H1 (cell line): ENCODE measurements at regions not wholly inside any gene's neighbourhood (a gene's known extent, or its start where the extent isn't known, plus 50 kb on each side); places are given as distances from the start of the nearest gene placed in this dataset.

Source experiments
- CHD2 ChIP-seq: IDR thresholded peaks from 2 replicates; pipeline ENCODE4 v1.6.1; 2012; ENCODE audit warnings: low read length, improper control_type of control experiment
- RXRA ChIP-seq: IDR thresholded peaks from 2 replicates; pipeline ENCODE4 v1.6.1; 2011; ENCODE audit warnings: low read depth, mild to moderate bottlenecking, low read length, moderate library complexity; ENCODE audit not compliant: insufficient read depth
- TF ChIP-seq, protein P1 (sequence below), 3 experiments: IDR thresholded peaks; 1 replicate in 2 of 3; 2 replicates in 1 of 3; pipeline versions ENCODE4 v1.5.1 to v1.6.1; 2011; ENCODE audit warnings: low read length in 3 of 3, mild to moderate bottlenecking in 3 of 3, inconsistent platforms in 2 of 3, low read depth in 1 of 3, moderate library complexity in 1 of 3; ENCODE audit not compliant: insufficient read depth in 1 of 3; ENCODE audit errors: control extremely low read depth in 1 of 3

DNA sequence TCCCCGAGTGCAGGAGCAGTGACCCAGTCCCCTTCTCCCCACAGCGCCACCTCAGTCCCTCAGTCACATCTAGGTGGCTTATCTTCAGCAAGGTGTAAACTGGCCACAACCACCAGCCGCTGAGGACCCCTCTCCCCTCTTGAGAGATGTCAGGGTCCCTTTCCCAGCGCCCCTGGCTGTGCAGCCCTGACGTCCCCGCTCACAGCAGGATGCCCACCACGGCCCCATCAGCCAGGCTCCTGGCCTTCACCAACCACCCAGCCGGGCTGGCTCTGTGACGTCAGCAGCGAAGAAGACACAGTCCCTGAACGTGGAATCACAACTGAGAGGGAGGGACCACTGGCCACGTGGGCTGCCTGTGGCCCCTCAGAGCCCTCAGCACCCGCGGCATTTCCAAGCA, 249.4 kb downstream of the NPHP4 start:
- TF ChIP-seq CHD2: no peak
- TF ChIP-seq, protein P1, sequence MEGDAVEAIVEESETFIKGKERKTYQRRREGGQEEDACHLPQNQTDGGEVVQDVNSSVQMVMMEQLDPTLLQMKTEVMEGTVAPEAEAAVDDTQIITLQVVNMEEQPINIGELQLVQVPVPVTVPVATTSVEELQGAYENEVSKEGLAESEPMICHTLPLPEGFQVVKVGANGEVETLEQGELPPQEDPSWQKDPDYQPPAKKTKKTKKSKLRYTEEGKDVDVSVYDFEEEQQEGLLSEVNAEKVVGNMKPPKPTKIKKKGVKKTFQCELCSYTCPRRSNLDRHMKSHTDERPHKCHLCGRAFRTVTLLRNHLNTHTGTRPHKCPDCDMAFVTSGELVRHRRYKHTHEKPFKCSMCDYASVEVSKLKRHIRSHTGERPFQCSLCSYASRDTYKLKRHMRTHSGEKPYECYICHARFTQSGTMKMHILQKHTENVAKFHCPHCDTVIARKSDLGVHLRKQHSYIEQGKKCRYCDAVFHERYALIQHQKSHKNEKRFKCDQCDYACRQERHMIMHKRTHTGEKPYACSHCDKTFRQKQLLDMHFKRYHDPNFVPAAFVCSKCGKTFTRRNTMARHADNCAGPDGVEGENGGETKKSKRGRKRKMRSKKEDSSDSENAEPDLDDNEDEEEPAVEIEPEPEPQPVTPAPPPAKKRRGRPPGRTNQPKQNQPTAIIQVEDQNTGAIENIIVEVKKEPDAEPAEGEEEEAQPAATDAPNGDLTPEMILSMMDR (IDR thresholded peaks at IDR 0.05; ENCODE audit: control extremely low read depth in 1 of 3, insufficient read depth in 1 of 3, low read depth in 1 of 3, low read length in 3 of 3): no peak
- no peak for TF ChIP-seq RXRA
